Fibroblast of lung (primary cell): ENCODE measurements at regions not wholly inside any gene's neighbourhood (a gene's known extent, or its start where the extent isn't known, plus 50 kb on each side); places are given as distances from the start of the nearest gene placed in this dataset.
A peak's percentile ranks its signal among the peaks of the same experiment; 100 is the strongest.

Experiments used
- DNase-seq, 2 donors: peaks; one replicate each; pipeline versions ENCODE4 v3.0.0 to v3.0.0-alpha.2; 2010; ENCODE audit warnings: low read depth in 2 of 2
- H2AFZ ChIP-seq: 2 replicates; pipeline ENCODE4 v1.5.1; 2012; ENCODE audit warnings: low read length, control low read depth, inconsistent platforms
- H3K27ac ChIP-seq: 2 replicates; pipeline ENCODE4 v1.5.1; 2011; ENCODE audit warnings: low read length, control low read depth; ENCODE audit not compliant: insufficient read depth
- H3K27me3 ChIP-seq: 2 replicates; pipeline ENCODE4 v1.5.1; 2011; ENCODE audit warnings: mild to moderate bottlenecking, low read length; ENCODE audit not compliant: control insufficient read depth, insufficient read depth
- H3K36me3 ChIP-seq: 2 replicates; pipeline ENCODE4 v1.5.1; 2011; ENCODE audit warnings: low read length; ENCODE audit not compliant: control insufficient read depth, insufficient read depth
- H3K4me1 ChIP-seq: 2 replicates; pipeline ENCODE4 v1.5.1; 2011; ENCODE audit warnings: low read length; ENCODE audit not compliant: control insufficient read depth, insufficient read depth; ENCODE audit errors: extremely low read depth
- H3K4me2 ChIP-seq: 2 replicates; pipeline ENCODE4 v1.5.1; 2011; ENCODE audit warnings: low read length, control low read depth; ENCODE audit not compliant: insufficient read depth; ENCODE audit errors: extremely low read depth
- H3K4me3 ChIP-seq, 4 experiments: fragments of 200-600 bp in 1 of 4; sonication (generic) in 1 of 4; replicated peaks in 1 of 4; 2 replicates each; pipeline ENCODE4 v1.5.1; 2011 to 2016; ENCODE audit warnings: low read length in 4 of 4, low read depth in 3 of 4, mild to moderate bottlenecking in 3 of 4, control low read depth in 2 of 4, inconsistent platforms in 1 of 4, mixed read lengths in 1 of 4; ENCODE audit not compliant: insufficient read depth in 1 of 4; ENCODE audit errors: control extremely low read depth in 1 of 4
- H3K79me2 ChIP-seq: 2 replicates; pipeline ENCODE4 v1.5.1; 2012; ENCODE audit warnings: mild to moderate bottlenecking, low read length, inconsistent platforms; ENCODE audit not compliant: control insufficient read depth, insufficient read depth
- H3K9ac ChIP-seq: 2 replicates; pipeline ENCODE4 v1.5.1; 2011; ENCODE audit warnings: mild to moderate bottlenecking, low read length, control low read depth; ENCODE audit not compliant: insufficient read depth
- H3K9me3 ChIP-seq: 2 replicates; pipeline ENCODE4 v1.5.1; 2012; ENCODE audit warnings: low read depth, low read length; ENCODE audit not compliant: control insufficient read depth, insufficient read depth
- H4K20me1 ChIP-seq: 2 replicates; pipeline ENCODE4 v1.5.1; 2011; ENCODE audit warnings: low read length; ENCODE audit not compliant: control insufficient read depth, insufficient read depth; ENCODE audit errors: extremely low read depth
- EZH2 ChIP-seq: IDR thresholded peaks from 2 replicates; pipeline ENCODE4 v1.5.1; 2012; ENCODE audit warnings: low read length, control low read depth, mild to moderate bottlenecking; ENCODE audit errors: missing control alignments
- TF ChIP-seq, protein P1 (sequence below), 2 donors: IDR thresholded peaks in 1 of 2; conservative IDR thresholded peaks in 1 of 2; 1 replicate in 1 of 2; 2 replicates in 1 of 2; pipeline ENCODE4 v1.5.1; 2011 to 2012; ENCODE audit warnings: low read length in 2 of 2, control low read depth in 1 of 2, inconsistent platforms in 1 of 2, low read depth in 1 of 2, mild to moderate bottlenecking in 1 of 2

DNA sequence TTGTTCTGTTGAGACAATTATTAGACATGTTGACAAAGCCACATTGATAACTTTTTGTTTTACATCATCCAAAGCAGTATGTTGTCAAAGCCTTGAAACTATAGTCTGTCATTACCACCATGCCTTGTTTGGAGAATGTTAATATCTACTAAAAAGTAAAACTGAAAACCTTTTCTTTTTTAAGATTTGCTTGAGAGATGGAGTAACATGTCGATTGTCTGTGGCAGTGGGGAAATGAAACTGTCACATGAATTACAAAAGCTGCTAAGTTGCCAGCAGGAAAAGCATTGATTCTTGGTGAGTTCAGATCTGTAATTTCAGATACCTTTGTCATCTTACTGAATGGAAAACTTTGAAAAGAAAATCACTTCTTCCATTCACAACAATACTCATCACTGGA is 69.1 kb downstream of the TFPI2 start:
- Histone ChIP-seq H3K79me2 (no peaks in the 10 kb centered on the region), H3K27me3 (no peaks in the 10 kb centered on the region), H3K4me3 (no peak overlapping the region), H3K9ac (no peak overlapping the region), H3K4me2 (no peak overlapping the region), H4K20me1 (no peaks in the 10 kb centered on the region), H3K36me3 (no peaks in the 10 kb centered on the region), H2AFZ (no peak overlapping the region), H3K4me1 (no peaks in the 10 kb centered on the region), H3K27ac (no peak overlapping the region), H3K9me3 (no peaks in the 10 kb centered on the region)
- TF ChIP-seq, protein P1, sequence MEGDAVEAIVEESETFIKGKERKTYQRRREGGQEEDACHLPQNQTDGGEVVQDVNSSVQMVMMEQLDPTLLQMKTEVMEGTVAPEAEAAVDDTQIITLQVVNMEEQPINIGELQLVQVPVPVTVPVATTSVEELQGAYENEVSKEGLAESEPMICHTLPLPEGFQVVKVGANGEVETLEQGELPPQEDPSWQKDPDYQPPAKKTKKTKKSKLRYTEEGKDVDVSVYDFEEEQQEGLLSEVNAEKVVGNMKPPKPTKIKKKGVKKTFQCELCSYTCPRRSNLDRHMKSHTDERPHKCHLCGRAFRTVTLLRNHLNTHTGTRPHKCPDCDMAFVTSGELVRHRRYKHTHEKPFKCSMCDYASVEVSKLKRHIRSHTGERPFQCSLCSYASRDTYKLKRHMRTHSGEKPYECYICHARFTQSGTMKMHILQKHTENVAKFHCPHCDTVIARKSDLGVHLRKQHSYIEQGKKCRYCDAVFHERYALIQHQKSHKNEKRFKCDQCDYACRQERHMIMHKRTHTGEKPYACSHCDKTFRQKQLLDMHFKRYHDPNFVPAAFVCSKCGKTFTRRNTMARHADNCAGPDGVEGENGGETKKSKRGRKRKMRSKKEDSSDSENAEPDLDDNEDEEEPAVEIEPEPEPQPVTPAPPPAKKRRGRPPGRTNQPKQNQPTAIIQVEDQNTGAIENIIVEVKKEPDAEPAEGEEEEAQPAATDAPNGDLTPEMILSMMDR (conservative IDR thresholded peaks at IDR 0.05 in 1 of 2, IDR thresholded peaks at IDR 0.05 in 1 of 2; ENCODE audit: low read depth in 1 of 2, low read length in 2 of 2): no peak
- no peak for TF ChIP-seq EZH2
- no peak for DNase-seq

DNA sequence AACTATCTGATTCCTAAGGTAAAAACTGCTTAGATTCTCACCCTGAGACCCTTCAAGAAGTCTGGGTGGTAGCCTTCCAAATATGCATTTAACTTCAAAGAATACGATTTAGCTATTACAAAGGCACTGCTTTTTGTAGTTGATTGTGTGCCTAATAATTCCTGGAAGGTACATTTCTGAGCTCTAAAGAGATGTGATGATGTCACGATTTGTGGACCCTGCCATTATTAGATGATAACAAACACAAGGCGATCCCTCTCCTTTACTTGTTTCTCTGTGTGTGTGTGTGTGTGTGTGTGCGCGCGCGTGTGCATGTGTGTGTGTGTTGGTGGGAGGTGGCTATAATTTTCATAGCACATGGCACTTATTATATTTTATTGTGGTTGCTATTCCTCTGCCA is 70.9 kb downstream of the TFPI2 start:
- no peak overlapping the region for H3K9ac ChIP-seq
- no peaks in the 10 kb centered on the region for H3K27me3 ChIP-seq
- no peak for DNase-seq
- no peaks in the 10 kb centered on the region for H3K36me3 ChIP-seq
- no peak for TF ChIP-seq EZH2
- TF ChIP-seq, protein P1 (conservative IDR thresholded peaks at IDR 0.05 in 1 of 2, IDR thresholded peaks at IDR 0.05 in 1 of 2; ENCODE audit: low read depth in 1 of 2, low read length in 2 of 2): no peak
- H2AFZ ChIP-seq: no peak overlapping the region
- no peaks in the 10 kb centered on the region for H3K4me1 ChIP-seq
- H3K79me2 ChIP-seq: no peaks in the 10 kb centered on the region
- H3K9me3 ChIP-seq: no peaks in the 10 kb centered on the region
- H3K4me2 ChIP-seq: no peak overlapping the region
- H4K20me1 ChIP-seq: no peaks in the 10 kb centered on the region
- H3K4me3 ChIP-seq: no peak overlapping the region
- H3K27ac ChIP-seq: no peak overlapping the region

DNA sequence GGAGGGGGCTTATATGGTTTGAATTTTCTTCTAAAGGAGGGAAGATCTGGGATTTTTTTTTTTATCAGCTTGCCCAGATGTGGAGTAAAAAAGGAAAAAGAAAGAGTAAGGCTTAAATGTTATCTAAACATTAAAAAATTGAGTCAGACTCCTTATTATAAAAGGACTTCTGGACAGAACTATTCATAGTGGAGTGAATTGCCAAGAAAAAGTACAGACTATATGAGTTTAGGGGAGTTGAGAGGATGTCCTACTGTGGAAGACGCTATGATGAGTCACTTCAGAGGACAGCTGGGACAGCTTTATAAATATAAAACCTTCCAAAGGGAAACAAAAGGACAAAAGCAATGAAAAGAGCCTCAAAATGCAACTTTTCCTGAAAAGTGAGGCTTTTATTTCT is 73.0 kb downstream of the TFPI2 start:
- Histone ChIP-seq H4K20me1 (no peaks in the 10 kb centered on the region), H3K79me2 (no peaks in the 10 kb centered on the region), H3K4me2 (no peak overlapping the region), H3K27ac (no peak overlapping the region), H3K9ac (no peak overlapping the region), H3K9me3 (no peaks in the 10 kb centered on the region), H3K36me3 (no peaks in the 10 kb centered on the region), H3K27me3 (no peaks in the 10 kb centered on the region), H3K4me1 (no peaks in the 10 kb centered on the region), H3K4me3 (no peak overlapping the region), H2AFZ (no peak overlapping the region)
- no peak for TF ChIP-seq EZH2
- TF ChIP-seq, protein P1 (conservative IDR thresholded peaks at IDR 0.05 in 1 of 2, IDR thresholded peaks at IDR 0.05 in 1 of 2; ENCODE audit: low read depth in 1 of 2, low read length in 2 of 2): no peak
- peak in 1 of 2 donors; percentile 48 for DNase-seq
